SIG-M5 treated with dmso at 0.1 percent for 504 hours (cell line): ENCODE measurements at regions not wholly inside any gene's neighbourhood (a gene's known extent, or its start where the extent isn't known, plus 50 kb on each side); places are given as distances from the start of the nearest gene placed in this dataset.
"Not testable (repeated sequence)": the region's sequence is repeated elsewhere in the genome, so short reads cannot be mapped to it uniquely, and the experiment has no call there.

Experiments used
- DNase-seq: peaks from one replicate; lab custom pipeline; 2025; ENCODE audit not compliant: unreplicated experiment; lab: John Stamatoyannopoulos, UW

GRCh38 chr17:27090450-27091042, 203.4 kb upstream of the WSB1 start:
- not testable (repeated sequence) for DNase-seq

GRCh38 chr17:27091043-27091497, 202.8 kb upstream of the WSB1 start:
- no peak for DNase-seq

DNA sequence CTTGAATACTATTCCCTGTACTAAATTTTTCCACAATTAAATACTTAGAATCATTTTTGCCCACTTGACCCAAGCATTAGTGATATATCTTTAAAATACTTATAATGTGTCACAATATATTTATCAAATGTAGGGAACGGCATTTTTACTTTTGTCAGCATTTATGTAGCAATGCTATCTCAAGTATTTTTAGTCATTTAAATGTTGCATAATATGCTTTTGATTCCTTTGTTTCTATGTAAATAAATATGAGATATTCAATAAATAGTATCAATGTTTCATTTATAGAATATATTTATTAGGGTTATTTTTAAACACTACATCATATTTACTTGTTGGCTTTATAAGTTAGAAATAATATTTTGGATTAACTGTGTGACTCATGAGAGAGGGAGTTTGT, 199.7 kb upstream of the WSB1 start:
- not testable (repeated sequence) for DNase-seq

DNA sequence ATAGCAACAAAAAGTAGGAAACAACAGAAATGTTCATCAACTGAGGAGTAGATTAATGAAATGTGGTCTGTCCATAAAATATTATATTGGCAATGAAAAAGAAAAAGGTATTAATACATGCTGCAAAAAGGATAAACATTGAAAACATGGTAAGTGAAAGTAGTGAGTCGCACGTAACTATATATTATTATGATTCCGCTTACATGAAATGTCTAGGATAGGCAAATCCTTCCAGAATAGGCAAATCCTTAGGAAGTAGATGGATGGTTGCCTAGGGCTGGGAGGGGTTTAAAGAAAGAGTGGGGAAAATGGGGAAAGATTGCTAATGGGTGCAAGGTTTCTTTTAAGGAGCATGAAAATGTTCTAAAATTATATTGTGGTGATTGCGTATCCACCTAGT, 198.1 kb upstream of the WSB1 start:
- not testable (repeated sequence) for DNase-seq

DNA sequence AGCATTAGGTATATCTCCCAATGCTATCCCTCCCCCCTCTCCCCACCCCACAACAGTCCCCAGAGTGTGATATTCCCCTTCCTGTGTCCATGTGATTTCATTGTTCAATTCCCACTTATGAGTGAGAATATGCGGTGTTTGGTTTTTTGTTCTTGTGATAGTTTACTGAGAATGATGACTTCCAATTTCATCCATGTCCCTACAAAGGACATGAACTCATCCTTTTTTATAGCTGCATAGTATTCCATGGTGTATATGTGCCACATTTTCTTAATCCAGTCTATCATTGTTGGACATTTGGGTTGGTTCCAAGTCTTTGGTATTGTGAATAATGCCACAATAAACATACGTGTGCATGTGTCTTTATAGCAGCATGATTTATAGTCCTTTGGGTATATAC, 194.6 kb upstream of the WSB1 start:
- DNase-seq, result not testable (repeated sequence)

GRCh38 chr17:27104605-27105221, 189.2 kb upstream of the WSB1 start:
- not testable (repeated sequence) for DNase-seq

DNA sequence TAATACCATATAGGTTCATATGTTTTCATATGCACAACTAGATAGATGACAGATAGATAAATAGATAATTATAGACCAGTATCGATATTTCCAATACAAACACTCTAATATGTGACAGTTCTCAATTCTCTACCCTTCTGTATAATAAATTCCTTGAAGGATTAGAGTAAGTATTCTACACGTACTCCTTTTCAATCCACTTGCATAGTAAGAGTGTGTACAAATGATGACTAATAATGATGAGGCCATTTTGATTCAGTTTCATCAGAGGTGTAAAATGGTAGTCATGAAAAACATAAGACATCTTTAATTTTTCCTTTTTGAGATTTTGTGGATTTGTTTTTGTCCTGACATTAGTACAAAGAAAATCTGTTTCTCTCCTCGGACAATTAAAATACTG, 188.3 kb upstream of the WSB1 start:
- no peak for DNase-seq

GRCh38 chr17:27106347-27106981, 187.4 kb upstream of the WSB1 start:
- no peak for DNase-seq

GRCh38 chr17:27106982-27107360, 186.9 kb upstream of the WSB1 start:
- no peak for DNase-seq

DNA sequence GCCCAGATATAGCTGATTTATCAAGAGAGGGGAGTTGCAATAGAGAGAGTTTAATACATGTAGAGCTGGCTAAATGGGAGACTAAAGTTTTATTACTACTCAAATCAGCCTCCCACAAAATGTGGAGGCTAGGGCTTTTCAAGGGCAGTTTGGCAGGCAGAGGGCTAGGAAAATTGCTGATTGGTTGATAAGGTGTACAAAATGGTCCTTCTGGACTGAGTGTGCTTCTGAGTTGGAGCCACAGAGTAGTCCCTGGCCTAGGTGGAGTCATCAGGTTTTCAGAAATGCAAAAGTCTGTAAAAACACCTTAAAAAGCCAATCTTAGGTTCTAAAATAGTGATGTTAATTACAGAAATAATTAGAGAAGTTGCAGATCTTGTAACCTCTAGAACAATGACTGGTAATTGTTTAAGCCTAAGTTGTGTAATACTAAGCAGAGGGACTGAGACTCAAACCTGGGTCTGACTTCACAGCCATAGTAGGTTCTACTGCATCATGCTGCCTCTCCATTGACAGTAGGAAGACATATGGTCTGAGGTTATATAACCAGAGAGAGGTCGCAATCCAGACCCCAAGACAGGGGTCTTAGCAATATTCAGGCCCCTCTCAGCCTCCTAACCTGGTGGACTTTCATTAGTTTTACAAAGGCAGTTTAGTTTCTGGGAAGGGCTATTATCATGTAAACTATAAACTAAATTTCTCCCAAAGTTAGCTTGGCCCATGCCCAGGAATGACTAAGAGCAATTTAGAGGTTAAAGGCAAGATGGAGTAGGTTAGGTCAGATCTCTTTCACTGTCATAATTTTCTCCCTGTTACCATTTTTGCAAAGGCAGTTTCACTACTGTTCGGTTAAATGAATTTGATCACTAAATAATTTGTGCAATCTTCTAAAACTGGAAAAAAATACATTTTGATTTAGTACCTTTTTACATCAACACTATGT, 186.3 kb upstream of the WSB1 start:
- not testable (repeated sequence) for DNase-seq

- no peak for DNase-seq
Observed at GRCh38 chr17:27109346-27109745, 184.6 kb upstream of the WSB1 start.

DNA sequence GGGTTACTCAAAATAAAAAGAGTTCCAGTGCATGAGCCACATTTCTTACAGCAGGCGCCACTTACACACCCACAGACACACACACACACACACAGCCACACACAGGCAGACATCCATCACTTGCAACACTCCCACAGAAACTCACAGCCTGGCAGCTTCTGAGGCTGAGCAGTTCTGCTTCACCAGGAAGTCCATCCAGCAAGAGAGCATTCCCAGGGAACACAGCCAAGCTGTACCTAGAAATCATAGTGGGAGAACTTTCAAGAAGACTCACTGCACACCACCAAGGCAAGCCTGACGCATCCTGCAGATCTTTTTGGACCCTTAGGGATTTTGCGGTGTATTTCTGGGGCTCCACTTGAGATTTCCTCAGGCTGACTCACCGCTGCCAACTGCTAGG, 140.9 kb upstream of the WSB1 start:
- no peak for DNase-seq

DNA sequence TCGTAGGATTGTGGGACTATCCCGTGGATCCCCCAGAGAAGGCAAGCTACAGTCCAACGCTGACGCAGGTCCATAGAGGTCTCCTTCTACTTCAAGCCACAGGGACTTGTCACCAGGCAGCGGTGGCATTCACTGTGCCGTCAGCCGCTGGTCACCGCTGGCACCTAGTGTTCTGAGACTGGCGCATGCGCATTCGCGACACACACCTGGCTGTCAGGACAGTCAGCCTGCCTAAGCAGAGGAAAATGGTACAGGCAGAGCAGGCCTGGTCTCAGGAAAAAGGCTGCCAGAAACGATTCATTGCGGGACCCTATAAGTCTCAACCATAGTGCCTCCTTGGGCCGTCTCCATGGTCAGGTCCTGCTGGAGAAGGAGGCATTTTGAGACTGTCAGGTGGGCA, 138.0 kb upstream of the WSB1 start:
- no peak for DNase-seq

DNA sequence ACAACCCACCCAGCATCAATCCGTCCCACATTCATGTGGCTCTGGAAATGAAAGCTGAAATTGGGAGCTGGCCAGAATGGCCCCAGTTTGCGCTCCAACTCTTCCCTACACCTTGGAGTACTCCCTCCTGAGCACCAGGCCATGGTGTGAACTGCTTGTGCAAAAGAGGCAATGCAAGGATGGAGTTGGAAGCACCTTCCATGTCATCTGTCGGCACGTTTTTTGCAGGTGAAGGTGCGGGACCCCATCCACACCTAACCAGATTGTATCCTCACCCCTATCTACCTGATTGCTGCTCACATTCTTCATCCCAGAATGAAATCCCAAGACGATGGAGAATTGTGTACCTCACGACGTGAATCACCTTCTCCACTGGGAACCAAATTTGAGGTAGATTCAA, 136.6 kb upstream of the WSB1 start:
- DNase-seq, result no peak

DNA sequence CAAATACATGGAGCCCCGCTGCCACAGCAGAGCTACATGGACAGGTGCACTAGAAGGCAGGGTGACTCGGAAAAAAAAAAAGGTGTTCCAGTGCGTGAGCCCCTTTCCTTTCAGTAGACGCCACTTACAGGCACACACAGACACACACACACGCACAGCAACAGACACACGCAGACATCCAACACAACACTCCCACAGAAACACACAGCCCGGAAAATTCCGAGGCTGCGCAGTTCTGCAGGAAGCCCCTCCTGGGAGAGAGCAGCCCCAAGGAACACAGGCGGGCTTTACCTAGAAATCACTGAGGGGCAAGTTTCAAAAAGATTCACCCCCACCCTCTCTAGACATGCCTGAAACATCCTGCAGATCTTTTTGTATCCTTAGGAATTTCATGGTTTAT, 136.0 kb upstream of the WSB1 start:
- no peak for DNase-seq

DNA sequence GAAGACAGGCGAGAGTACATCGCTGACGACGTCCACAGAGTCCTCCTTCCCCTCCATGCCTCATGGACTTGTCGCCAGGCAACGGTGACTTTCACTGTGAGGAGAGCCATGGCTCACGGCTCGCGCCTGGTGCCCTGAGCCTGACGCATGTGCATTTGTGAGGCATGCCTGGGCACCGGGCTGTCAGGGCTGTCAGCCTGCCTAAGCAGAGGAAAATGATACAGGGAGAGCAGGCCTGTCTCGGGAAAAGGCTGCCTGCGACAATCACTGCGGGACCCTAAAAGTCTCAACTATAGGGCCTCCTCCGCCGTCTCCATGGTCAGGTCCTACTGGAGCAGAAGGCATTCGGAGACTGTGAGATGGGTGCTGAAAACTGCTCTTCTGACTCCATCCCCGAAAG, 135.5 kb upstream of the WSB1 start:
- DNase-seq, result no peak

DNA sequence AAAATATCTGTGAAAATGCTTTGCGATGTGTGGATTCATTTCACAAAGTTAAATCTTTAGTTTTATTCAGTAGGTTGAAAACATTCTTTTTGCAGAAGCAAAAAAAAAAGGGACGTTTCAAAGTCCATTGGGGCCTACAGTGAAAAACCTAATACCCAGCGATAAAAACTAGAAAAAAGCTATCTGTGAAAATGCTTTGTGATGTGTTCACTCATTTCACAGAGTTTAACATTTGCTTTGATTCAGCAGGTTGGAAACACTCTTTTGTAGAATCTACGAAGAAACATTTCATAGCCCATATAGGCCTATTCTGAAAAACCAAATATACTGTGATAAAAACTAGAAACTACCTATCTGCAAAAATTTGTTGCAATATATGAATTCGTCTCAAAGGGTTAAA, 113.6 kb upstream of the WSB1 start:
- DNase-seq, result no peak

- peak; percentile 56 for DNase-seq
Observed at GRCh38 chr17:27181379-27181925, 112.5 kb upstream of the WSB1 start.

DNA sequence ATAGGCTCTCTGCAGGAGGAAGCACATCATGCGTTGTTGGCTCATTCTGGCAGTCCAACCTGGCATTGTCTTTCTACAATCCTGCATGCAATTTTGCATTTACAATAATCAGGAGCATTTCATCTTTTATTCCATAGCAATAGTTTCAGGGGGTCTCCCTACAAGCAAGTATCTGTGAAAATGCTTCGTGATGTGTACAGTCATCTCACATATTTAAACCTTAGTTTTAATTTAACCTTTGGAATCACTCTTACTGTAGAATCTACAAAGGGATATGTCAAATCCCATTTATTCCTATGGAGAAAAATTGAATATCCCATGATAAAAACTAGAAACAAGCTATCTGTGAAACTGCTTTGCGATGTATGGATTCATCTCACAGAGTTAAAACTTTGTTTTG, 112.0 kb upstream of the WSB1 start:
- no peak for DNase-seq

DNA sequence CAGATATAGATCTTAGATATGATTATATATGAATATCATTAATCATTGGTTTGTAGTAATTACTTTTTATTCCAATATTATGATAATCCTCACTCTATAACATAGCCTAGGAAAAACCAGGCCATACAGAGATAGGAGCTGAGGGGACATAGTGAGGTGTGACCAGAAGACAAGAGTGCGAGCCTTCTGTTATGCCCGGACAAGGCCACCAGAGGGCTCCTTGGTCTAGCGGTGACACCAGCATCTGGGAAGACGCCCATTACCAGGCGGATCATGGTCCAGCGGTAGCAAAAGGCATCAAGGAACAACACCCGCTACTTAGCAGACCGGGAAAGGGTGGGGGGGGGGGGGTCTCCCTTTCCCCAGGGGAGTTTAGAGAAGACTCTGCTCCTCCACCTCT, 96.4 kb upstream of the WSB1 start:
- not testable (repeated sequence) for DNase-seq

DNA sequence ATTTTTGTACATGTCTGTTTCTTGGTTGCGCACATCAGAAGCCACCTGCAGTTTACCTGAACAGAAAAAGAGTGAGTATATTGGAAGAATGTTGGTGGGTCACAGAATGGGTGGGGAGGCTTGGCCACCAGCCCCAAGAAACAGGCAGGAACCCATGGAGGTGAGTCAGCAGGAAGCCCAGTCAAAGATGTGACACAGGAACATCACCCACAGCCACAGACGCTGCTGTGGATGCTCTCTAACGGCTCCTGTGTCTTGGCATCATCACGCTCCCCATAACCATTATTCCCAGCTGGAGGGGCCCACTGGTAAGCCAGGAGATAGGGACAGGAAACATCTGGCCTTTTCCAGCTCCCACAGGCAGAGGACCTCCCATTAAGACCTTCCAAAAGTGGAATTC, 94.0 kb upstream of the WSB1 start:
- no peak for DNase-seq
